Ovary (tissue), 3 donors: ENCODE measurements at regions not wholly inside any gene's neighbourhood (a gene's known extent, or its start where the extent isn't known, plus 50 kb on each side); places are given as distances from the start of the nearest gene placed in this dataset.

Experiments
- CTCF ChIP-seq, 3 donors: fragments of 450-650 bp in 2 of 3; fragments of 200-600 bp in 1 of 3; IDR thresholded peaks; one replicate each; pipeline versions ENCODE4 v1.5.1 to v1.8.0; 2016 to 2022; ENCODE audit warnings: antibody characterized with exemption in 3 of 3, mild to moderate bottlenecking in 1 of 3
- EP300 ChIP-seq: sonication (generic); formaldehyde crosslinking; IDR thresholded peaks from one replicate; pipeline ENCODE4 v1.6.1; 2017; ENCODE audit warnings: antibody characterized with exemption
- POLR2A ChIP-seq: fragments of 450-650 bp; IDR thresholded peaks from one replicate; pipeline ENCODE4 v1.6.1; 2017; ENCODE audit warnings: antibody characterized with exemption, mild to moderate bottlenecking, moderate library complexity
- donor health status: DM: no; HTN: no; CAD: no.

- no peak for TF ChIP-seq POLR2A
- TF ChIP-seq CTCF (IDR thresholded peaks at IDR 0.05): no peak
- no peak for TF ChIP-seq EP300
These were observed 55.2 kb upstream of the GBE1 start for GRCh38 chr3:81816473-81817250.
